AG04450 (cell line): ENCODE measurements at regions not wholly inside any gene's neighbourhood (a gene's known extent, or its start where the extent isn't known, plus 50 kb on each side); places are given as distances from the start of the nearest gene placed in this dataset.

ENCODE experiments used
- CTCF ChIA-PET: fragments of 300-600, 350-600 bp; formaldehyde crosslinking; extraction: SDS; loops from one replicate; lab custom pipeline; 2022; ENCODE audit warnings: antibody characterized with exemption, inconsistent platforms; lab: Charles Lee
- POLR2A ChIA-PET: fragments of 350-600 bp; formaldehyde crosslinking; extraction: SDS; loops from one replicate; lab custom pipeline; 2021; ENCODE audit warnings: antibody characterized with exemption, inconsistent platforms; lab: Yijun Ruan, JAX
- DNase-seq: peaks from one replicate; pipeline ENCODE4 v3.0.0-alpha.2; 2011; ENCODE audit warnings: low read depth, low spot score
- H3K27ac ChIP-seq: one replicate; pipeline ENCODE4 v1.5.1; 2012; ENCODE audit warnings: low read depth, low read length, control low read depth
- H3K27me3 ChIP-seq: one replicate; pipeline ENCODE4 v1.6.0; 2012; ENCODE audit warnings: low read length; ENCODE audit not compliant: control insufficient read depth, insufficient read depth
- H3K4me3 ChIP-seq: 2 replicates; pipeline ENCODE4 v1.5.1; 2011; ENCODE audit warnings: mild to moderate bottlenecking, low read depth, low read length, control low read depth
- H3K9me3 ChIP-seq: 2 replicates; pipeline ENCODE4 v1.5.1; 2012; ENCODE audit warnings: low read length; ENCODE audit not compliant: control insufficient read depth, insufficient read depth
- CTCF ChIP-seq: IDR thresholded peaks from 2 replicates; pipeline ENCODE4 v1.5.1; 2011; ENCODE audit warnings: low read depth, low read length, control low read depth, inconsistent platforms

- ChIA-PET CTCF (no interaction called here), POLR2A (no interaction called here)
- Histone ChIP-seq H3K9me3 (no peaks in the 10 kb centered on the region), H3K27me3 (no peaks in the 10 kb centered on the region), H3K27ac (no peak overlapping the region), H3K4me3 (no peak overlapping the region)
- no peak for DNase-seq
- TF ChIP-seq CTCF: no peak
Observed at GRCh38 chr3:17802950-17803349, 60.5 kb upstream of the TBC1D5 start.

- DNase-seq: no peak
- Histone ChIP-seq H3K27me3 (no peaks in the 10 kb centered on the region), H3K9me3 (no peaks in the 10 kb centered on the region), H3K27ac (no peak overlapping the region), H3K4me3 (no peak overlapping the region)
- POLR2A ChIA-PET: no interaction called here
- CTCF ChIA-PET: interaction anchor here (2.5 kb wide), 1 partner anchor 40 kb away, joined by 12 read pairs; no protein-coding TSS in a partner anchor
- TF ChIP-seq CTCF: no peak
Observed at GRCh38 chr3:17801131-17801530, 58.7 kb upstream of the TBC1D5 start.

GRCh38 chr3:17800232-17800631, 57.8 kb upstream of the TBC1D5 start:
- DNase-seq: no peak
- Histone ChIP-seq H3K9me3 (no peaks in the 10 kb centered on the region), H3K4me3 (no peak overlapping the region), H3K27ac (no peak overlapping the region), H3K27me3 (no peaks in the 10 kb centered on the region)
- no peak for TF ChIP-seq CTCF
- POLR2A ChIA-PET: no interaction called here
- CTCF ChIA-PET: interaction anchor here (2.5 kb wide), 1 partner anchor 41 kb away, joined by 12 read pairs; no protein-coding TSS in a partner anchor

- ChIA-PET CTCF (interaction anchor here (2.5 kb wide), 1 partner anchor 42 kb away, joined by 12 read pairs; no protein-coding TSS in a partner anchor), POLR2A (no interaction called here)
- H3K27me3 ChIP-seq: no peaks in the 10 kb centered on the region
- no peak for DNase-seq
- H3K4me3 ChIP-seq: no peak overlapping the region
- no peaks in the 10 kb centered on the region for H3K9me3 ChIP-seq
- TF ChIP-seq CTCF: no peak
- no peak overlapping the region for H3K27ac ChIP-seq
Observed at GRCh38 chr3:17799312-17799711, 56.9 kb upstream of the TBC1D5 start.

GRCh38 chr3:17798000-17798399, 55.6 kb upstream of the TBC1D5 start:
- no peak for TF ChIP-seq CTCF
- no peak overlapping the region for H3K27ac ChIP-seq
- ChIA-PET CTCF (interaction anchor here (1.1 kb wide), 1 partner anchor 43 kb away, joined by 3 read pairs; no protein-coding TSS in a partner anchor), POLR2A (no interaction called here)
- H3K9me3 ChIP-seq: no peaks in the 10 kb centered on the region
- no peak for DNase-seq
- H3K4me3 ChIP-seq: no peak overlapping the region
- H3K27me3 ChIP-seq: no peaks in the 10 kb centered on the region
